Testis (tissue), 2 donors: ENCODE measurements at regions not wholly inside any gene's neighbourhood (a gene's known extent, or its start where the extent isn't known, plus 50 kb on each side); places are given as distances from the start of the nearest gene placed in this dataset.
A peak's percentile ranks its signal among the peaks of the same experiment; 100 is the strongest.

Source experiments
- DNase-seq: peaks from one replicate; pipeline ENCODE4 v3.0.0-alpha.2; 2019
- H3K27ac ChIP-seq, 2 donors: fragments of 200-600 bp; sonication (generic); one replicate each; pipeline ENCODE4 v1.5.1; 2019
- H3K27me3 ChIP-seq: fragments of 200-600 bp; sonication (generic); one replicate; pipeline ENCODE4 v1.5.1; 2019
- H3K36me3 ChIP-seq: fragments of 200-600 bp; sonication (generic); one replicate; pipeline ENCODE4 v1.5.1; 2017; ENCODE audit warnings: low read depth; ENCODE audit errors: missing control alignments
- H3K4me1 ChIP-seq: fragments of 200-600 bp; sonication (generic); one replicate; pipeline ENCODE4 v1.5.1; 2019
- H3K4me3 ChIP-seq, 2 donors: fragments of 200-600 bp; sonication (generic); one replicate each; pipeline ENCODE4 v1.5.1; 2017 to 2019
- H3K9me3 ChIP-seq: fragments of 200-600 bp; sonication (generic); one replicate; pipeline ENCODE4 v1.5.1; 2017
- POLR2A ChIP-seq: fragments of 450-650 bp; IDR thresholded peaks from one replicate; pipeline ENCODE4 v1.6.1; 2017; ENCODE audit warnings: antibody characterized with exemption, mild to moderate bottlenecking, moderate library complexity
- WGBS, 2 donors: methylation state at CpG; one replicate each; pipeline ENCODE4 v1.1.5; 2018; 5-methylcytosine and 5-hydroxymethylcytosine counted together
- intact Hi-C: fragments of 100-400 bp; cut with DNase I; formaldehyde crosslinking; loops from one replicate; pipeline ENCODE4 v1.15.1; 2023; ENCODE audit warnings: low total_unique reads
- TF ChIP-seq, protein P1 (sequence below), 3 experiments: fragments of 450-650 bp in 2 of 3; fragments of 200-600 bp in 1 of 3; sonication (generic) in 1 of 3; IDR thresholded peaks; one replicate each; pipeline ENCODE4 v1.5.1; 2016 to 2019; ENCODE audit warnings: antibody characterized with exemption in 3 of 3, mild to moderate bottlenecking in 2 of 3, moderate library complexity in 1 of 3

- no peaks in the 10 kb centered on the region for H3K36me3 ChIP-seq
- no peak overlapping the region for H3K27ac ChIP-seq
- no peak overlapping the region for H3K4me3 ChIP-seq
- no peaks in the 10 kb centered on the region for H3K9me3 ChIP-seq
- no peak for DNase-seq
- intact Hi-C loops, result no loop called here
- 72 to 86% methylated on average over 3 of the region's 3 CpGs for WGBS, 2 donors
- H3K27me3 ChIP-seq, result no peaks in the 10 kb centered on the region
- TF ChIP-seq POLR2A, result no peak
- TF ChIP-seq, protein P1, sequence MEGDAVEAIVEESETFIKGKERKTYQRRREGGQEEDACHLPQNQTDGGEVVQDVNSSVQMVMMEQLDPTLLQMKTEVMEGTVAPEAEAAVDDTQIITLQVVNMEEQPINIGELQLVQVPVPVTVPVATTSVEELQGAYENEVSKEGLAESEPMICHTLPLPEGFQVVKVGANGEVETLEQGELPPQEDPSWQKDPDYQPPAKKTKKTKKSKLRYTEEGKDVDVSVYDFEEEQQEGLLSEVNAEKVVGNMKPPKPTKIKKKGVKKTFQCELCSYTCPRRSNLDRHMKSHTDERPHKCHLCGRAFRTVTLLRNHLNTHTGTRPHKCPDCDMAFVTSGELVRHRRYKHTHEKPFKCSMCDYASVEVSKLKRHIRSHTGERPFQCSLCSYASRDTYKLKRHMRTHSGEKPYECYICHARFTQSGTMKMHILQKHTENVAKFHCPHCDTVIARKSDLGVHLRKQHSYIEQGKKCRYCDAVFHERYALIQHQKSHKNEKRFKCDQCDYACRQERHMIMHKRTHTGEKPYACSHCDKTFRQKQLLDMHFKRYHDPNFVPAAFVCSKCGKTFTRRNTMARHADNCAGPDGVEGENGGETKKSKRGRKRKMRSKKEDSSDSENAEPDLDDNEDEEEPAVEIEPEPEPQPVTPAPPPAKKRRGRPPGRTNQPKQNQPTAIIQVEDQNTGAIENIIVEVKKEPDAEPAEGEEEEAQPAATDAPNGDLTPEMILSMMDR (IDR thresholded peaks at IDR 0.05), result no peak
- H3K4me1 ChIP-seq, result no peaks in the 10 kb centered on the region
Measured at GRCh38 chr12:63424671-63425070, 243.6 kb downstream of the DPY19L2 start.

DNA sequence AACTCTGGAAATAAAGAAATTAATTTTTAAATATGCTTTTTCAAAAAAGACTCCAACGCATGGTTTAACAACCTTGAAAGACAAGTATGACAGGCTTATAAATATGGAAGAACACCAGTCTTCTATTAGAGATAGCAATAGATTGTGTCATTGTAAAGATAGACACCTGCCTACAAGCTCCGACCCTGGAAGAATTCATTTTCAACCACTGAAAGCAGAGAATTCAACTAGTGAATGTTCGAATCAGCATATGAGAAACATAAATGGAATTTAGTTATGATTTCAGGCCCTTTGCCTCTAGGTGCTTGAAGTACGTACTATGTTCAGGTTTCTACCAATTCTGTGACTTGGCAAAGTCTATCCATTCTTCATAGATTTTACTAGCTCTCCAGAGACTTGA, 244.5 kb downstream of the DPY19L2 start:
- intact Hi-C loops, result no loop called here

GRCh38 chr12:63420206-63420644, 248.1 kb downstream of the DPY19L2 start:
- 41 to 45% methylated on average over 6 of the region's 6 CpGs for WGBS, 2 donors
- intact Hi-C loops, result no loop called here

More for the DNA sequence above, 244.5 kb downstream of the DPY19L2 start:
- no peak overlapping the region for H3K4me3 ChIP-seq
- no peak overlapping the region for H3K27ac ChIP-seq
- 88 to 89% methylated on average over 4 of the region's 4 CpGs for WGBS, 2 donors
- H3K9me3 ChIP-seq, result no peaks in the 10 kb centered on the region
- no peaks in the 10 kb centered on the region for H3K4me1 ChIP-seq
- H3K27me3 ChIP-seq, result no peaks in the 10 kb centered on the region
- H3K36me3 ChIP-seq, result no peaks in the 10 kb centered on the region
- no peak for DNase-seq
- TF ChIP-seq, protein P1 (IDR thresholded peaks at IDR 0.05), result no peak
- no peak for TF ChIP-seq POLR2A

GRCh38 chr12:63419154-63419553, 249.1 kb downstream of the DPY19L2 start:
- H3K4me3 ChIP-seq, result no peak overlapping the region
- 89 to 93% methylated on average over 7 of the region's 7 CpGs for WGBS, 2 donors
- intact Hi-C loops, result no loop called here
- TF ChIP-seq, protein P1 (IDR thresholded peaks at IDR 0.05), result no peak
- no peak for TF ChIP-seq POLR2A
- DNase-seq, result no peak
- no peaks in the 10 kb centered on the region for H3K36me3 ChIP-seq
- H3K27me3 ChIP-seq, result no peaks in the 10 kb centered on the region
- H3K9me3 ChIP-seq, result no peaks in the 10 kb centered on the region
- no peak overlapping the region for H3K27ac ChIP-seq
- no peaks in the 10 kb centered on the region for H3K4me1 ChIP-seq

More at GRCh38 chr12:63420206-63420644, 248.1 kb downstream of the DPY19L2 start:
- TF ChIP-seq, protein P1 (IDR thresholded peaks at IDR 0.05), result peak in 2 of 3 experiments; percentile 35 to 42
- TF ChIP-seq POLR2A, result no peak
- no peaks in the 10 kb centered on the region for H3K36me3 ChIP-seq
- no peaks in the 10 kb centered on the region for H3K27me3 ChIP-seq
- no peaks in the 10 kb centered on the region for H3K9me3 ChIP-seq
- no peak overlapping the region for H3K4me3 ChIP-seq
- H3K4me1 ChIP-seq, result no peaks in the 10 kb centered on the region
- peak; percentile 77 for DNase-seq
- H3K27ac ChIP-seq, result no peak overlapping the region

DNA sequence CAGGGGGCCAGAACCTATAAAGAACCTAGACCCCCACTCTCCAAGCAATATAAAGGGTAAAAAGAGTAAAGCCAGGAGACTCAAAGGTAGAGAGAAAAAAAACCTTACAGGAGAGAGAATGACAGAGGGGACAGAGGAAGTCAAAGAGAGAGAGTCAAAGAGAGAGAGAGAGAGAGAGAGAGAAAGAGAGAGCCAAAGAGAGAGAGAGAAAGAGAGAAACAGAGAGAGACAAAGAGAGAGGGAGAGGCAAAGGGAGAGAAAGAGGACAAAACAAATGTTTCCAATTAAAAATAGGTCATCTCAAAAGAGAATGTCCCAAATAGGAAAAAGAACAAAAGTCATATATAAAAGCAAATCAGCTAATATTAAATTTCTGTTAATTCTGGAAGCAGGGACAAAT, 251.5 kb downstream of the DPY19L2 start:
- H3K27me3 ChIP-seq, result no peaks in the 10 kb centered on the region
- no peak overlapping the region for H3K27ac ChIP-seq
- intact Hi-C loops, result no loop called here
- no peak for DNase-seq
- H3K9me3 ChIP-seq, result no peaks in the 10 kb centered on the region
- H3K36me3 ChIP-seq, result no peaks in the 10 kb centered on the region
- H3K4me1 ChIP-seq, result no peaks in the 10 kb centered on the region
- no peak for TF ChIP-seq POLR2A
- TF ChIP-seq, protein P1 (IDR thresholded peaks at IDR 0.05), result no peak
- H3K4me3 ChIP-seq, result no peak overlapping the region
